KOPT-K1 (cell line): ENCODE measurements at regions not wholly inside any gene's neighbourhood (a gene's known extent, or its start where the extent isn't known, plus 50 kb on each side); places are given as distances from the start of the nearest gene placed in this dataset.

Source experiments
- H3K27ac ChIP-seq: fragments of 200-600 bp; sonication (generic); 2 replicates; pipeline ENCODE4 v1.5.1; 2016; ENCODE audit warnings: antibody characterized with exemption, mild to moderate bottlenecking, low read depth, low read length; ENCODE audit not compliant: poor library complexity, severe bottlenecking
- H3K36me3 ChIP-seq: fragments of 200-600 bp; sonication (generic); 2 replicates; pipeline ENCODE4 v1.5.1; 2017; ENCODE audit warnings: antibody characterized with exemption, mild to moderate bottlenecking, low read length, moderate library complexity; ENCODE audit not compliant: insufficient read depth
- H3K9me3 ChIP-seq: fragments of 200-600 bp; sonication (generic); 2 replicates; pipeline ENCODE4 v1.5.1; 2017; ENCODE audit warnings: antibody characterized with exemption, low read length, mild to moderate bottlenecking; ENCODE audit not compliant: insufficient read depth, poor library complexity, severe bottlenecking

DNA sequence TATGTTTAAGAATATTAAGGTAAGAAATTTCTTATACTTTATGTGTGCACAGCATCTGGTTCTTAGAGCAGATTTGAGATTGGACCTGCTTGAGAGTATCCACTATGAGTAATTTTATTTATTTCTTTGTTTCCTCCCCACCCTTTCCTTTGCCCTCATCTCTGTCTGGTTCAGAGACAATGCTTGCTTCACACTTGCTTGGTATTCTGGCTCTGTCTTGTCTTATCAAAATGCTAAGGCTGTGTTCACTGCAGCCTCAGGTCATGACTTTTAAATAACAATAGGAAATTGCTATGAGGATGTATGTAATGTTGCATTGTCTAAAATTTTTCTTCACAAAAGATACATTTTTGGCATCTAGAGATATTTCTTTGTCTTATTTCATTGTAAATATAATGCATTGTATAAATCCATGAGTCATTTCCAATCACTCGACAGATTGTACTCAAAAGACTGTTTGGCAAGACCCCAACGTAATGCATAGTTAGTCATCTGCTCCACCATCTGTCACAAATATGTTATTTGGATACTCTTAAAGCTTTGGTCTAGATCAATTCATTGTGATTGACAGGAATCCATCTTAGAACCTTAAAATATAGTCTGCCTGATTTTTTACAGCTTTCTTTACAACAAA, 395.7 kb downstream of the AASDHPPT start:
- Histone ChIP-seq H3K36me3 (no peaks in the 10 kb centered on the region), H3K9me3 (peaks cover 7% of the 10 kb centered on the region), H3K27ac (no peak overlapping the region)

DNA sequence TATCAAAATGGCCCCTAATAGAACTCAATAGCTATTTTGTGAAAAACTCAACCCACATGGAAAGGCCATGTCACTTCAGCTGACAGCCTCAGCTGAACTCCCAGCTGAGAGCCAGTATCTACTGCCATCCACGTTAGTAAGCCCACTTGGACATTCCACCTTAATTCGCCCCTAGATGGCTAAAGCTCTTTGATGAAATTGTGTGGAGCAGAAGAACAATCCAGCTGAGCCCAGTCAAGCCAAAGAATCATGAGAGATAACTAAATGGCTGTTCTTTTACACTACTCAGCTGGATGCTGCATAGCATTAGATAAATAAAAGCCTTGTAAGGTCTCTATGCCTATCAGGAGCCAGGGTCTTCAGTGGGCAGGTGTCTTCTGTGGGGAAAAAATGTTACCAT, 396.8 kb downstream of the AASDHPPT start:
- no peaks in the 10 kb centered on the region for H3K36me3 ChIP-seq
- H3K27ac ChIP-seq: no peak overlapping the region
- peaks cover 7% of the 10 kb centered on the region for H3K9me3 ChIP-seq

DNA sequence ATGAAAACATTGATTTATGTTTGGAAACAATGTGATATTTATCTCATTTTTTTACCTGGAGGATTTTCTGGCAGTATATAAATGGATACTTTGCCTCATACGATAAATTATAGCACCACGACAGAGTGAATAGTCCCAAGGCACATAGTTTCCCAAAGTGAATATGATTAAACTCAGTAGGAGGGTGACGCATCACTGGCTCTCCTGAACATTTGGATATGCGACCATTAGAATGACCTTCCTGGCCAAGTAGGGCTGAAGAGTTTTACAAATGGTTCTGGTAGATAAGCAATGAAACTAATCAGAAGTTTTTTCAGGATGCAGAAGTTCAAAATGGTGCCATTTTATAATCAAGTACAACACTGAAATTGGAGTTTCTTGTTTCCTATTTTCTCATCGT, 397.7 kb downstream of the AASDHPPT start:
- no peaks in the 10 kb centered on the region for H3K36me3 ChIP-seq
- H3K27ac ChIP-seq: no peak overlapping the region
- H3K9me3 ChIP-seq: peaks cover 7% of the 10 kb centered on the region

DNA sequence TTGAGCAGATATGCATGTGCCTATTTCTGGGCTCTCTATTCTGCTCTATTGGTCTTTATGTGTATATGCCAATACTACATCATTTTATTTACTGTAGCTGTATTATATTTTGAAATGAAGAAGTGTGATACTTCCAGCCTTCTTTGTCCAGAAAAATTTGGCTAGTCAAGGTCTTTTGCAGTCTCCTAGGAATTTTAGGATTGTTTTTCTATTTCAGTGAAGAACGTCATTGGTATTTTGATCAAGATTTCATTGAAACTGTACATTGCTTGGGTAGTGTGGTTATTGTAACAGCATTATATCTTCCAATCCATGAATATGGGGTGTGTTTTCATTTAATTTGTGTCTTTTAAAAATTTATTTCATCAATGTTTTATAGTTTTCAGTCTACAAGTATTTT, 400.3 kb downstream of the AASDHPPT start:
- no peak overlapping the region for H3K27ac ChIP-seq
- H3K9me3 ChIP-seq: peaks cover 7% of the 10 kb centered on the region
- no peaks in the 10 kb centered on the region for H3K36me3 ChIP-seq

DNA sequence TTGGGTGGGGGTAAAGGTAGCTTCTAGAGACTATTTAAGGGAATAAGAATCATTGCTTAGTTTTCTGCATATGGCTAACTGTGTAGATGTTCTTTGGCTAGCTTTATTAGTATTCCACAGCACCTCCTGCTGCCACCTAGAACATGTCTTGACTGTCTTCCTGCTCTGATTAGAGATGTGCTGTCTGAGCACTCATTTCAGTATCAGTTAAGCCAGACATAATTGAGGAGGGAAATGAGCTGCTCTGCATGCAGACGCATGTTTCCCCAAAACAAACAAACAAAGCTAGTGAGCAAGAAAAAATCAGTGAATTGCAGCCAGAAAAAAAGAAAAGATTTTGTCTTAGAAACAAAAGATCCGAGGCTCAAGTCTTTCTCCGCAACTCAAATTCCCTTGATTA, 402.2 kb downstream of the AASDHPPT start:
- no peak overlapping the region for H3K27ac ChIP-seq
- peaks cover under 1% of the 10 kb centered on the region for H3K9me3 ChIP-seq
- H3K36me3 ChIP-seq: no peaks in the 10 kb centered on the region

DNA sequence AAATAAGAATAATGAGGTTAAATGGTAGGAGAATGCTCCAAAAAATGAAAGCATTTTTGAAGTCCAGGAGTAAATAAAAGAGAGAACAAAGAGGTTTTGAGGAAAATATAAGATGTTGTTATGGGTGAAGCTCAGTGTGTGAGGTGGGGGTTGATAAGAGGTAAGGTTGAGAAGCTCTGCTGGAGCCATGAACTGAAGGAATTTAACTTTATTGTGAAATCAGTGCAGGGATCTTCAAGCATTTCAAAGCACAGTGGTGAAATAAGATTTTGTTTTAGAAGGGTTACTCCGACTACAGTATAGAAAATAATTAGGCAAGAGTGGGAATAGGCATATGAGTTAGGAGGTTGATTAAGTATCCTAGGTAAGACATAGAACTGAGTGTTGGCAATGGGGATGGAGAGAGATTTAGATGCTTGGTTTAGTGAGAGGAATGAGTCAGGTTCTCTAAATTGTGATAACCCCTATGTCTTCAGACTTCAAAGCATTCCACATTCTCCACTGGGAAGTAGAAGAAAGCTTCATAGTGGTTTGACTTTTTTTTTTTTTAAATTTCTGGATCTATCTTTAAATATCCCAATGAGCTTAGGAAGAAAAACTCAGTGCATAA, 403.2 kb downstream of the AASDHPPT start:
- Histone ChIP-seq H3K27ac (no peak overlapping the region), H3K9me3 (no peaks in the 10 kb centered on the region), H3K36me3 (no peaks in the 10 kb centered on the region)

DNA sequence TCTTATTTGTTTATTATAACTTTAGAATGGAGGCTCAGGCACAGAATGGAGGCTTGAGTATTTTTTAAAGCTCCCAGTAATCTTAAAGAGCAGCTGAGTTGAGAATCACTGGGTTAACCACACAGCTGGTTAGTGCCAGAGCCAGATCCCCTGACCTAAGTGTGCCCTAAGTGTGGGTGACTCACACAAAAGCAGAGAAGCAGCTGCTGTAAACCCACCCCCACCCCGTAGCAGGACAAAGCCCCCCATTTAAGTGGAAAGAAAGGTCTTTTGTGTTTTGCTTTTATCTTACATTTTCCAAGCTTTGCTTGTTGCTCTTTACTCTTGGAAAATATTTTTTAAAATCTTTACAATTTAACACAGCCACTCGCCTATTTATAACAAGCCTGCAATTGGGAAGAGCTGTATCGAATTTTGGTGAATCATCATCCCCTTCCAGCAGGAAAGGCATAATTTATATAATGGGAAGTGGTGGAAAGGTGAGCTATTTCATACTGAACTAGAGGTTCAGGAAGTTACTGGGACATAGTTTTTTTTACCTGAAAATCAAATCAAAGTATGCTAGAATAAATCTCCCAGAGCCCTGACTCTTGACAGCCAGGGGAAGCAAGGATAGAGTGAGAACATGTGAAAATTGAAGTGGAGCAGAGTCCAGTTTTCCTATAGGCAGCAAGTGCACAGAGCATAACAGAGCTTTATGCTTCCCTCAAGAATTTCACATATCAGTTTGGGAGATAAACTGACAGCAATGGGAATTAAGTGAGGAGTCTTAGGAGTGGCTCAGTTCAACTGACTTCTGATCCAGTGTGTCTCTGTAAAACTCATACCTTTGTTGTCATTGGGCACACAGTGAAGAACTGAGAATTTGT, 405.7 kb downstream of the AASDHPPT start:
- H3K36me3 ChIP-seq: no peaks in the 10 kb centered on the region
- H3K27ac ChIP-seq: no peak overlapping the region
- no peaks in the 10 kb centered on the region for H3K9me3 ChIP-seq

DNA sequence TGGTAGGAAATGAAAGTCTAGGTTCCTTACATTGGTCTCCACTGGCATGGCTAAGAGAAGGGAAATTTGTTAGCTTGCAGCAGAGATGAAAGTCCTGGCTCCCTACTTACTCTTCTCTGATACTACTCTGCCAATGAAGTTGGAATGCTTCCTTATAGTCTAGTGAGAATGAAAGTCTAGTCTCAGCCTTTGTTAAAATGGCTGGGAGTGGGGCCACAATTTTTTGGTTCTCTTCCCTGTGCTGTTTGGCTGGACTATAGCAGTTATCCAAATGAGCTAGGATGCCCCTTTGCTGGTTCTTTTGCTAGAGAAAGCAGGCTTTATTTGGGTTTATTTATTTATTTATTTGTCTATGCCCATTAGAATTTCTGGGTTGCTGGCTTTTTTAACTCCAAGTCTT, 414.3 kb downstream of the AASDHPPT start:
- Histone ChIP-seq H3K36me3 (no peaks in the 10 kb centered on the region), H3K27ac (no peak overlapping the region), H3K9me3 (peaks cover 8% of the 10 kb centered on the region)

DNA sequence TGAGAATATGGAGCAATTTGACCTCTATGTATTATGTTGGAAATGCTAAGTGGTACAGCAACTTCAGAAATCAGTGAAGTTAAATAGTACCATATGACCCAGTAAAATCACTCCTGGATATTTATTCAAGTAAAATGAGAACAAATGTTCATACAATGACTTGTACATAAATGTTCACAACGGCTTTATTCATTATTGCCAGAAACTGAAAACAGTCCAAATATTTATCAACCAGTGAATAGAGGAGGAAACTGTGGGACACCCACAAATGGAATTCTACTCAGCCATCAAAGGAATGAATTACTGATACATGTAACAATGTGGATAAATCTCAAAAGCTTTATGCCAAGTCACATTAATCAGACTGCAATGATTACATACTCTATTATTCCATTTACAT, 416.3 kb downstream of the AASDHPPT start:
- no peak overlapping the region for H3K27ac ChIP-seq
- H3K9me3 ChIP-seq: peaks cover 8% of the 10 kb centered on the region

DNA sequence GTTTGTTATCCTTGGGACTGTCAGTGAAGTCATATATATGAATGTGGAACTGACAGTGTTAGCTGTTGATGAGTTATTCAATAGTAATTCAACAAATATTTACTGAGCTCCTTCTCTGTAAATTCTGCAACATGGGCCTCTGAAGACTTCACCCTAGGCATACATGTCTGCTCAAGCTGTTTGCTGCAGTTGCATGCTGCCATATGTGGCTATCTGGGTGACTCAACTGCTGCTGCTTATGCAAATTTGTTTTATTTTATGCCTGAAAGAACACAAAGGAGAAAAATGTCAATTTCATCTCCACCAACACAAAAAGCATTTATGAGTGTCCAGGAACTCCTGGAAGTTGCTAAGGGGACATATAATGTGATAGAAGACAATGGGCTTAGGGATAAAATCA, 417.6 kb downstream of the AASDHPPT start:
- peaks cover 5% of the 10 kb centered on the region for H3K9me3 ChIP-seq

More for the DNA sequence above, 416.3 kb downstream of the AASDHPPT start:
- H3K36me3 ChIP-seq: no peaks in the 10 kb centered on the region

DNA sequence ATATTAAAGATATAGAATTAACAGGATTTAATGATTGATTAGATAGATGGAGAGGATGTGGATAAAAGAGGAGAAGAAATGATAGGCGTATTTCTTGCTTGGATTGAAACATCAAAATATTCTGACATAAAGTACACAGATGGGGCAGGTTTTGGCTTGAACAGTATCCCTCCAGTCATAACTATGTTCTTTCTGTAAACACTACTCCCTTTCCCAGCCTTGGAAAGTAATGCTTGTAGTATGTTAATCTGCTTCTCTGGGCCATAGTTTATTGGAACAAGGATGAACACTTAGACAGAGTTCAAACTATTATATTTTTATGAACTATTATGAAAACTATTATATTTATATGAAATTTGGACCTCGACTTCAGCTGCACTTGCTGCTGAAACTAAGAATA, 419.2 kb downstream of the AASDHPPT start:
- Histone ChIP-seq H3K27ac (no peak overlapping the region), H3K36me3 (no peaks in the 10 kb centered on the region), H3K9me3 (peaks cover under 1% of the 10 kb centered on the region)

More for the DNA sequence above, 417.6 kb downstream of the AASDHPPT start:
- no peaks in the 10 kb centered on the region for H3K36me3 ChIP-seq
- no peak overlapping the region for H3K27ac ChIP-seq

DNA sequence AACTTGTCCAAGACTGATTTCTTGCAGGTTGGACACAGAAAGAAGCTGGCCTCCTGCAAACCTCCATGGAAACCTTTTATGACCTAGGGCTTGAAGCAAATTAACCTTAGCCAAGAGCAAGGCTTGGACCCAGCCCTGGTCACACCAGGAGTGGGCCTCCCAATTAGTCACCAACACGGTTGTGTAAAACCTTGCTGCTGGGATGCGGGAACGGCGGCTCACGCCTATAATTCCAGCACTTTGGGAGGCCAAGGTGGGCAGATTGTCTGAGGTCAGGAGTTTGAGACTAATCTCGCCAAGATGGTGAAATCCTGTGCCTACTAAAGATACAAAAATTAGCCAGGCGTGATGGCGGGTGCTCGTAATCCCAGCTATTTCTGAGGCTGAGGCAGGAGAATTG, 419.9 kb downstream of the AASDHPPT start:
- H3K27ac ChIP-seq: no peak overlapping the region
- H3K36me3 ChIP-seq: no peaks in the 10 kb centered on the region
- H3K9me3 ChIP-seq: no peaks in the 10 kb centered on the region

DNA sequence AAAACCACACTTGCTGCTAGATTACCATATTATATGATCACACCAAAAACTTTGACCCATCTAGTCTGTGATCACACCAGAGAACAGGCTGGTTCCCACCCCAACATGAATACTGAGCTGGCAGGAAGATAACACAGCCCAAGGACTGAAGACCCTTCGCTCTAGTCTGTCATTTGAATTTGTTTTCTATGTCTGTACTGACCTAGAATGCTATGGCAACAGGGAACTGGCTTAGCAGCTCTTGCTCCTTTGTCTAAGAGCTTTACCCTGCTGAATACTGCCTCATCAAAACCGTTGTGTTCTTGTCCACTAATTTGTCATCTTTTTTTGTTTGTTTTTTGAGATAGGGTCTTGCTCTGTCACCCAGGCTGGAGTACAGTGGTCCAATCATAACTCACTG, 420.4 kb downstream of the AASDHPPT start:
- Histone ChIP-seq H3K36me3 (no peaks in the 10 kb centered on the region), H3K27ac (no peak overlapping the region), H3K9me3 (no peaks in the 10 kb centered on the region)

DNA sequence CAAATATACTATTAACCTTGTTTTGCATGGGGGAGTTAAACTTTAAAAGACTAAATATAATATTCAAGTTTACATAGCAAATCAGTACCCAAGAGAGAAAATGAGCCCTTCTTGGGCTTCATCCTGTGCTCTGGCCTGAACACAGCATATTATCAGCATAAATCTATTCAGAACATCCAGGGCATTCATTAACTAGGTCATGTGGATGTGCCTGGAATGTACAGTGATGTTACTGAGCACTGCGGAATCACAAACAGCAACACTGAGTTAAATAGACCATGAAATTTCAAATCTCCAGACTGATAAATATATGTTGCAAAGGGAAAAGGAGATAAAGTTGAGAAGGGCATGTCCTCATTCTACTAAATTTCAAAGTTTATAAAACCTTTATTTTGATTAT, 426.4 kb downstream of the AASDHPPT start:
- H3K27ac ChIP-seq: no peak overlapping the region
- H3K36me3 ChIP-seq: no peaks in the 10 kb centered on the region
- H3K9me3 ChIP-seq: no peaks in the 10 kb centered on the region

DNA sequence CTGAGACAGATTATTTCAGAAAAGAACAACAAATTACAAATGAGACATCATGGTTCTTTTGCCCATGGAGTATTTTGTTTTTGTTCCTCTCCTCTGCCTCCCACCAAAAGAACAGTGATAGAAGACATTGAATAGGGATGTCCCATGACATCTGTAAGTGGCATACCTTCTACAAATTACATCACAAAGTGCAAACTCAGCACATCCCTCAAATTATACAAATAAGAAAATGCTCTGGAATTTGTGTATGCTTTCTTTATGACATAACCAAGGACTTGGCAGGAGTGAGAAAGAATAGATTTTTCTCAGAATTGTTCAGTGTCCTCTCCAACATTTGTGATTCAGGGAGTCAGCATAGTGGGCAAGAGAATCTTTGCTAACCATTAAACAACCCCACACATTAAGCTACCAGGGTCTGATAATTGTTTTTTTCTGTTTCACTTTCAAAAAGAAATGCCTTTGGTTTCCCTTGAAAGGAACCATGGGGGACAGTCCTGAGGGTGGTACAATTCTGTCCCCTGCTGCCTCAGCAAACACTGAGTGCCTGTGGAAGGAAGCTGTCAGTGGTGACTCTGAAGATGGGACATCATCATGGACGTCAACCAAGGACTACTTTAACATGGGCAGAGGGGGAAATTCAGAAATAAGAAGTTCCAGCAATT, 430.3 kb downstream of the AASDHPPT start:
- Histone ChIP-seq H3K27ac (no peak overlapping the region), H3K36me3 (no peaks in the 10 kb centered on the region), H3K9me3 (no peaks in the 10 kb centered on the region)
